Stomach smooth muscle (tissue), 2 donors: ENCODE measurements at regions not wholly inside any gene's neighbourhood (a gene's known extent, or its start where the extent isn't known, plus 50 kb on each side); places are given as distances from the start of the nearest gene placed in this dataset.

Experiments
- H3K27ac ChIP-seq: one replicate; pipeline ENCODE4 v1.7.0; 2013; ENCODE audit warnings: mild to moderate bottlenecking, low read length, inconsistent platforms
- H3K27me3 ChIP-seq, 2 donors: one replicate each; pipeline ENCODE4 v1.7.0; 2013; ENCODE audit warnings: low read length in 2 of 2; ENCODE audit not compliant: insufficient read depth in 2 of 2, control insufficient read depth in 1 of 2
- H3K36me3 ChIP-seq, 2 donors: one replicate each; pipeline ENCODE4 v1.7.0; 2013; ENCODE audit warnings: low read length in 2 of 2; ENCODE audit not compliant: control insufficient read depth in 2 of 2, insufficient read depth in 2 of 2
- H3K4me1 ChIP-seq: one replicate; pipeline ENCODE4 v1.7.0; 2013; ENCODE audit warnings: low read length; ENCODE audit not compliant: control insufficient read depth, insufficient read depth
- H3K4me3 ChIP-seq, 2 donors: one replicate each; pipeline ENCODE4 v1.7.0; 2013; ENCODE audit warnings: low read length in 2 of 2
- H3K9ac ChIP-seq, 2 donors: one replicate each; pipeline ENCODE4 v1.7.0; 2013; ENCODE audit warnings: low read length in 2 of 2, mild to moderate bottlenecking in 1 of 2
- H3K9me3 ChIP-seq, 2 donors: one replicate each; pipeline ENCODE4 v1.7.0; 2013; ENCODE audit warnings: low read length in 2 of 2; ENCODE audit not compliant: control insufficient read depth in 2 of 2
- donor health status: healthy.
- donor health status: Pancreatic carcinoma.

GRCh38 chr3:127423856-127424765, 136.3 kb upstream of the PRR20G start:
- Histone ChIP-seq H3K36me3 (no peaks in the 10 kb centered on the region), H3K9me3 (no peaks in the 10 kb centered on the region), H3K9ac (no peak overlapping the region), H3K27me3 (peaks cover 28 to 47% of the 10 kb centered on the region in 2 donors), H3K27ac (no peak overlapping the region), H3K4me1 (no peaks in the 10 kb centered on the region), H3K4me3 (no peak overlapping the region)

- Histone ChIP-seq H3K27me3 (peaks cover 27 to 43% of the 10 kb centered on the region in 2 donors), H3K9me3 (no peaks in the 10 kb centered on the region), H3K4me3 (no peak overlapping the region), H3K9ac (no peak overlapping the region), H3K27ac (no peak overlapping the region), H3K4me1 (no peaks in the 10 kb centered on the region), H3K36me3 (no peaks in the 10 kb centered on the region)
Observed at GRCh38 chr3:127422663-127423375, 135.0 kb upstream of the PRR20G start.

- Histone ChIP-seq H3K27me3 (peaks cover 24 to 37% of the 10 kb centered on the region in 2 donors), H3K9me3 (no peaks in the 10 kb centered on the region), H3K27ac (no peak overlapping the region), H3K4me1 (no peaks in the 10 kb centered on the region), H3K4me3 (no peak overlapping the region), H3K9ac (no peak overlapping the region), H3K36me3 (no peaks in the 10 kb centered on the region)
Observed at GRCh38 chr3:127421943-127422662, 134.3 kb upstream of the PRR20G start.

- Histone ChIP-seq H3K9ac (no peak overlapping the region), H3K27ac (no peak overlapping the region), H3K4me3 (no peak overlapping the region), H3K9me3 (no peaks in the 10 kb centered on the region), H3K36me3 (no peaks in the 10 kb centered on the region), H3K4me1 (no peaks in the 10 kb centered on the region), H3K27me3 (peaks cover 16 to 29% of the 10 kb centered on the region in 2 donors)
Observed at GRCh38 chr3:127420829-127421228, 133.0 kb upstream of the PRR20G start.

- Histone ChIP-seq H3K27ac (no peak overlapping the region), H3K4me1 (no peaks in the 10 kb centered on the region), H3K9ac (no peak overlapping the region), H3K9me3 (no peaks in the 10 kb centered on the region), H3K36me3 (no peaks in the 10 kb centered on the region), H3K27me3 (peaks cover 14 to 26% of the 10 kb centered on the region in 2 donors), H3K4me3 (no peak overlapping the region)
Observed at GRCh38 chr3:127419641-127420553, 132.1 kb upstream of the PRR20G start.

GRCh38 chr3:127419182-127419581, 131.3 kb upstream of the PRR20G start:
- no peaks in the 10 kb centered on the region for H3K36me3 ChIP-seq
- no peaks in the 10 kb centered on the region for H3K4me1 ChIP-seq
- no peaks in the 10 kb centered on the region for H3K9me3 ChIP-seq
- H3K27me3 ChIP-seq: peaks cover 12 to 21% of the 10 kb centered on the region in 2 donors
- no peak overlapping the region for H3K27ac ChIP-seq
- H3K4me3 ChIP-seq: no peak overlapping the region
- no peak overlapping the region for H3K9ac ChIP-seq

- Histone ChIP-seq H3K4me3 (no peak overlapping the region), H3K9ac (no peak overlapping the region), H3K9me3 (no peaks in the 10 kb centered on the region), H3K4me1 (no peaks in the 10 kb centered on the region), H3K27me3 (peaks cover 12 to 20% of the 10 kb centered on the region in 2 donors), H3K27ac (no peak overlapping the region), H3K36me3 (no peaks in the 10 kb centered on the region)
Observed at GRCh38 chr3:127418560-127419147, 130.8 kb upstream of the PRR20G start.

GRCh38 chr3:127417709-127418559, 130.1 kb upstream of the PRR20G start:
- H3K27me3 ChIP-seq: peaks cover 16 to 26% of the 10 kb centered on the region in 2 donors
- H3K27ac ChIP-seq: no peak overlapping the region
- no peak overlapping the region for H3K9ac ChIP-seq
- no peak overlapping the region for H3K4me3 ChIP-seq
- H3K36me3 ChIP-seq: no peaks in the 10 kb centered on the region
- no peaks in the 10 kb centered on the region for H3K4me1 ChIP-seq
- H3K9me3 ChIP-seq: no peaks in the 10 kb centered on the region

GRCh38 chr3:127413871-127414270, 126.0 kb upstream of the PRR20G start:
- no peak overlapping the region for H3K4me3 ChIP-seq
- peaks cover 21 to 23% of the 10 kb centered on the region in 2 donors for H3K27me3 ChIP-seq
- H3K27ac ChIP-seq: no peak overlapping the region
- no peaks in the 10 kb centered on the region for H3K4me1 ChIP-seq
- H3K9me3 ChIP-seq: no peaks in the 10 kb centered on the region
- no peak overlapping the region for H3K9ac ChIP-seq
- H3K36me3 ChIP-seq: no peaks in the 10 kb centered on the region
